ENCODE measurements at regions not wholly inside any gene's neighbourhood (a gene's known extent, or its start where the extent isn't known, plus 50 kb on each side); places are given as distances from the start of the nearest gene placed in this dataset.
"Not testable (repeated sequence)": the region's sequence is repeated elsewhere in the genome, so short reads cannot be mapped to it uniquely, and the experiment has no call there.

DNA sequence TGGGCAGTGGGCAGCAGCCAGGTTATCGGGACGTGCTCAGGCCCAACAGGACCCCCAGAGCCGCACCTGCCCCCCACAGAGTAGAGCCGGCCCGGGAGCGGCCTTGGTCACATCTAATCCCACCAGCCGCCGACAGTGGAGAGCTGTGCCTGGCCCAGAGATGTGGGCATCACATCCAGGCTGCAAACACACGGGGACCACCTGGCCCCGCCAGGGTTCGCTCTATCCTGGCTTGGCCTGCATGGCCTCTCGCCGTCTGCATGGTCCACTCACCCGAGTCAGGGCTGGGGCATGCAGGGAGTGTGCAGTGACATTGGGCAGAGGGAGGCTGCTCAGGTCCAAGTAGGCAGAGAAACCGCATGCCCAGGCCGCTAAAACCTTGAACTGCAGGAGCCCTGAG lies 144.9 kb downstream of the IGLL1 start:
- H3K36me3 ChIP-seq (ENCODE audit: insufficient read depth); H2AFZ ChIP-seq (ENCODE audit: low read depth); H3K27ac ChIP-seq; H3K4me2 ChIP-seq; H3K27me3 ChIP-seq (ENCODE audit: insufficient read depth, low read depth); H3K4me1 ChIP-seq (ENCODE audit: low read depth, poor library complexity, severe bottlenecking); H4K20me1 ChIP-seq (ENCODE audit: insufficient read depth); H3K9ac ChIP-seq; H3K4me3 ChIP-seq (IDR thresholded peaks at IDR 0.05; ENCODE audit: insufficient read depth, low read depth, low read length); H3K79me2 ChIP-seq (ENCODE audit: insufficient read depth, low read depth): not testable (repeated sequence)

DNA sequence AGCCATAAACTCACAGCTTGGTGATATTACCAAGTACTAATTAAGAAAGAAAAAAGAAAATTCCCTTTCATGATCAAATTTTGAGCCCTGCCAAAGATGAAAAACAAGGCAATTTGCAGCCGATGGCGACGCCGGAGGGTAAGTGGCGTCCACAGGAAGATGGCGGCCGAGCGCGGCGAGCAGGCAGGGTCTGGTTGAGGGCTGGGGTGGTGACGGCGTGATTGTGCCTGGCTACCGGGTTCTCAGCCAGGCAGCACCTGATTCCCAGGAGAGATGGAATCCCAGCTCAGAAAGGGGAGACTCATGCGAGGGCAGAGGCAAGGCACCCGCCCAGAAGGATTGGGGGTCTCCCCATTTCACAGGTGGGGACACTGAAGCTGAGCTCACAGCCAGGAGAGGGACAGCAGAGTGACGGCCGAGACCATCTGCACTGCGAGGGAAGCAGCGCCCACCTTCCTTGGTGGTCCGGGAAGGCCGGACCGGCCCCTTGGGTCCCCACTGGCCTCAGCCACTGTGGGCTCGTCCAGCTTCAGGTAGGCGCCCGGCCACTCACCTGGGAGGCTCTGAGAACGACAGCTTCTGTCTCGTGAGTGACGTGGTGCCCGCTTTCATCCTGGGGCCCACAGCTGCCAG lies 145.8 kb downstream of the IGLL1 start:
- H3K4me2 ChIP-seq; H2AFZ ChIP-seq (ENCODE audit: low read depth); H3K27me3 ChIP-seq (ENCODE audit: insufficient read depth, low read depth); H4K20me1 ChIP-seq (ENCODE audit: insufficient read depth); H3K4me3 ChIP-seq (IDR thresholded peaks at IDR 0.05; ENCODE audit: insufficient read depth, low read depth, low read length); H3K4me1 ChIP-seq (ENCODE audit: low read depth, poor library complexity, severe bottlenecking); H3K27ac ChIP-seq; H3K79me2 ChIP-seq (ENCODE audit: insufficient read depth, low read depth); H3K36me3 ChIP-seq (ENCODE audit: insufficient read depth); H3K9ac ChIP-seq: not testable (repeated sequence)

DNA sequence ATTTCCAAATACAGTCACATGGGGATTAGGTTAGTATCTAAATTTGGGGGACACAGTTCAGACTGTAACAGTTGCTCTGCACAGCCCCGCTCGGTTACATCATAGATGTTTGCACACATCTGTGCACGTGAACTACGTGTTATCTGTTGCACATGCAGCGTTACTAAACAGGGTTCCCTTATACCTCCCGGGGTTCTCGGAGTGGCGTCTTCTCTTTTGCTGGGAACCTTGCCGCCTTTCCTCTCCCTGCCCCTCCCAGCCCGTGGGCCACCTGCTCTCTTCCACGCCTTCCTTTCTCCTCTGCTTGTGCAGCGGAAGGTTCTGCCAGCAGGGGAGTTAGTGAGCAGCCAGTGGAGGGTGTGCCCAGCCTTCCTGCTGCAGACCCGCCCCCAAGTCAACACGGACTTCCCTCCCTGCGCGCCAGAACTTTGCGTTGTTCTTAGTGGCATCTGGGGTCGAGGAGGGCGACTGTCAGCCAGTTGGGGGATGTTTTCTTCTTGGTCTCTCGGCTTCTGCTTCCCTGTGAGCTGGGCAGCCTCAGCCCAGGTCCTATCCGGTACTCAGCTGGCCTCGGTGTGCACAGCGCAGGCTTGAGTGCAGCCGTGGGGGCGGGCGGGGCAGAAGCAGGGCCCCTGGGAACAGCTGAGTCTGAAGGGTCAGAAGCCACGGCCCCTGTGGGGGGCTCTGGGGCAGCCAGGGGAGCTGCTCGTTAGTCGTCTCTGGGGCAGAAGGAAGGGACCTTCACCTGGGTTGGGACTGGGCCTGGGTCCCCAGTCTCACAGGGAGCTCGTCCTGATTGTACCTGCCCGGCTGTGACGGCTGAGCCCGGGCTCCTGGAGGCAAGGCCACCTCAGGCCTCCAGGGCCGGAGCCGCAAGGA lies 146.7 kb downstream of the IGLL1 start:
- Histone ChIP-seq H3K4me2 (peak overlapping the region; percentile 29; the same call in 1 of the 2 replicates), H2AFZ (ENCODE audit: low read depth) (peak overlapping the region; percentile 58)
- not testable (repeated sequence) for H3K27ac ChIP-seq; H3K27me3 ChIP-seq (ENCODE audit: insufficient read depth, low read depth); H3K36me3 ChIP-seq (ENCODE audit: insufficient read depth); H3K4me1 ChIP-seq (ENCODE audit: low read depth, poor library complexity, severe bottlenecking); H3K79me2 ChIP-seq (ENCODE audit: insufficient read depth, low read depth); H3K9ac ChIP-seq; H3K4me3 ChIP-seq (IDR thresholded peaks at IDR 0.05; ENCODE audit: insufficient read depth, low read depth, low read length); H4K20me1 ChIP-seq (ENCODE audit: insufficient read depth)
- TF ChIP-seq, protein P1, sequence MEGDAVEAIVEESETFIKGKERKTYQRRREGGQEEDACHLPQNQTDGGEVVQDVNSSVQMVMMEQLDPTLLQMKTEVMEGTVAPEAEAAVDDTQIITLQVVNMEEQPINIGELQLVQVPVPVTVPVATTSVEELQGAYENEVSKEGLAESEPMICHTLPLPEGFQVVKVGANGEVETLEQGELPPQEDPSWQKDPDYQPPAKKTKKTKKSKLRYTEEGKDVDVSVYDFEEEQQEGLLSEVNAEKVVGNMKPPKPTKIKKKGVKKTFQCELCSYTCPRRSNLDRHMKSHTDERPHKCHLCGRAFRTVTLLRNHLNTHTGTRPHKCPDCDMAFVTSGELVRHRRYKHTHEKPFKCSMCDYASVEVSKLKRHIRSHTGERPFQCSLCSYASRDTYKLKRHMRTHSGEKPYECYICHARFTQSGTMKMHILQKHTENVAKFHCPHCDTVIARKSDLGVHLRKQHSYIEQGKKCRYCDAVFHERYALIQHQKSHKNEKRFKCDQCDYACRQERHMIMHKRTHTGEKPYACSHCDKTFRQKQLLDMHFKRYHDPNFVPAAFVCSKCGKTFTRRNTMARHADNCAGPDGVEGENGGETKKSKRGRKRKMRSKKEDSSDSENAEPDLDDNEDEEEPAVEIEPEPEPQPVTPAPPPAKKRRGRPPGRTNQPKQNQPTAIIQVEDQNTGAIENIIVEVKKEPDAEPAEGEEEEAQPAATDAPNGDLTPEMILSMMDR (conservative IDR thresholded peaks at IDR 0.05; ENCODE audit: low read depth, low read length) = peak; percentile 31

DNA sequence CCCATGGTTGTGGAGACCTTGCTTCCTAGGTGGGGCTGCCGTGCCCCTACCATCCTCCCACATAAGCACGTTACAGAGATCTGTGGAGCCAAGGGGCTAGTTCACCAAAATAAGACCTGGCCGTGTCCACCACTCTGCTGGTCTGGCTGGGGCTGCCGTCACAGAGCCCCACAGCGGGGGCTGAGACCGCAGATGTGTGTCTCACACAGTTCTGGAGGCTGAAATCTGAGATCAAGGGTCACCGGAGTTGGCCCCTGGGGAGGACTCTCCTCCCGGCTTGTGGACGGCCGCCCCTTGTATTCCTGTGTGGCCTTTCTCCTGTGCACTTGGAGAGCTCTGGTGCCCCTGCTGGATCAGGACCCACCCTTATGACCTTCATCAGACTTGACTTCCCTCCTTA lies 147.4 kb downstream of the IGLL1 start:
- not testable (repeated sequence) for H3K36me3 ChIP-seq (ENCODE audit: insufficient read depth); H4K20me1 ChIP-seq (ENCODE audit: insufficient read depth); H3K27ac ChIP-seq; H3K9ac ChIP-seq; H3K4me3 ChIP-seq (IDR thresholded peaks at IDR 0.05; ENCODE audit: insufficient read depth, low read depth, low read length); H3K27me3 ChIP-seq (ENCODE audit: insufficient read depth, low read depth); H3K79me2 ChIP-seq (ENCODE audit: insufficient read depth, low read depth); H3K4me1 ChIP-seq (ENCODE audit: low read depth, poor library complexity, severe bottlenecking)
- Histone ChIP-seq H3K4me2 (peak overlapping the region; percentile 29; the same call in 1 of the 2 replicates), H2AFZ (ENCODE audit: low read depth) (peak overlapping the region; percentile 58; the same call in 1 of the 2 replicates)

DNA sequence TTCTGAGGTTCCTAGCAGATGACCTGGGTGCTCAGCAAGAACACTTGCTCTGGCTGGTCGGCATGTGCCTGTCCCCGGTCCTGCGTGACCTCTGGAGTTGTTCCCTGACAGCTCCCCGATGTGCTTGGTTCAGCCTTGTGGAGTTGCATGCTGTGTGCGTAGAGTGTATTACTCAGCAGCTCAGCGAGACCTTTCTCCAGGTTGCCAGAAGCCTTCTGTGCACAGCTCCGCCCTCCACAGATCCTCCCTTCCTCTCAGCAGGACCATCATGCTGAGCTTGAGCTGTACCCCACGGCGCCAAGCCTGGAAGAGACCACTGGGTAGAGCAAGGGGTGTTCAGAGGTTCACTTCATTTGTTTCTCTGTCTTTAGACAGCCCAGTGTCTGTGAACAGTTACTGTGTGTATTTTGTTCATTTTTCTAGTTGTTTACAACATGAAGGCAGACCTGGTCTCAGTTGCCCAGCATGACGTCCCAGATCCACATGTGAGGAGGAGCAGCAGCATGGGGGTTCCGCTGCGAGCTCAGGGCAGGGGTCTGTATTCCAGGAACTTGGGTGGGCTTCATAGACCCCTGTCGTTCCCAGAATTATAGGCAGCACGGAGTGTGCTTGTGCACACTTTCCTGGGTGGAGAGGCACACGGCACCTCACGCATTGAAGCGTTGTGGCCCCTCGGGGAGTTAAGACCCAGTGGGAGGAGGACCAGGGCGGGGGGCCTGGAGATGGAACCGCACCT lies 148.6 kb downstream of the IGLL1 start:
- Histone ChIP-seq H3K9ac (no peak overlapping the region), H3K79me2 (ENCODE audit: insufficient read depth, low read depth) (no peaks in the 10 kb centered on the region), H4K20me1 (ENCODE audit: insufficient read depth) (no peaks in the 10 kb centered on the region), H3K4me2 (no peak overlapping the region), H3K27me3 (ENCODE audit: insufficient read depth, low read depth) (0 out of 2 replicates have a peak, but pooled peaks cover 2% of the 10 kb centered on the region), H3K27ac (no peak overlapping the region), H3K4me3 (IDR thresholded peaks at IDR 0.05; ENCODE audit: insufficient read depth, low read depth, low read length) (no peak overlapping the region), H2AFZ (ENCODE audit: low read depth) (no peak overlapping the region), H3K36me3 (ENCODE audit: insufficient read depth) (no peaks in the 10 kb centered on the region), H3K4me1 (ENCODE audit: low read depth, poor library complexity, severe bottlenecking) (no peaks in the 10 kb centered on the region)
- TF ChIP-seq, protein P1 (conservative IDR thresholded peaks at IDR 0.05; ENCODE audit: low read depth, low read length) = no peak

DNA sequence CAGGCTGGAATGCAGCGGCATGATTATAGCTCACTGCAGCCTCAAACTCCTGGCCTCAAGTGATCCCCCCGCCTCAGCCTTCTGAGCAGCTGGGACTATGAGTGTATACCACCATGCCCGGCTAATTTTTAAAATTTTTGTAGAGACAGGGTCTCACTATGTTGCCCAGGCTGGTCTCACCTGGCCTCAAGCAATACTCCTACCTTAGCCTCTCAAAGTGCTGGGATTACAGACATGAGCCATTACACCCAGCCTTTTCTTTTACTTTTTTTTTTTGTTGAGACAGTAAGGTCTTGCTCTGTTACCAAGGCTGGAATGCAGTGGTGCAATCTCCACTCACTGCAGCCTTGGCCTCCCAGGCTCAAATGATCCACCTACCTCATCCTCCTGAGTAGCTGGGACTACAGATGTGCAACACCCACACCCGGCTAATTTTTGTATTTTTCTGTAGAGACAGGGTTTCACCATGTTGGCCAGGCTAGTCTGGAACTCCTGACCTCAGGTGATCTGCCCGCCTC lies 155.5 kb downstream of the IGLL1 start:
- not testable (repeated sequence) for H3K4me3 ChIP-seq (IDR thresholded peaks at IDR 0.05; ENCODE audit: insufficient read depth, low read depth, low read length); H4K20me1 ChIP-seq (ENCODE audit: insufficient read depth); H3K27me3 ChIP-seq (ENCODE audit: insufficient read depth, low read depth); H3K9ac ChIP-seq; H3K4me1 ChIP-seq (ENCODE audit: low read depth, poor library complexity, severe bottlenecking); H2AFZ ChIP-seq (ENCODE audit: low read depth); H3K27ac ChIP-seq; H3K4me2 ChIP-seq; H3K79me2 ChIP-seq (ENCODE audit: insufficient read depth, low read depth); H3K36me3 ChIP-seq (ENCODE audit: insufficient read depth)
